ENCODE measurements at regions not wholly inside any gene's neighbourhood (a gene's known extent, or its start where the extent isn't known, plus 50 kb on each side); places are given as distances from the start of the nearest gene placed in this dataset.

DNA sequence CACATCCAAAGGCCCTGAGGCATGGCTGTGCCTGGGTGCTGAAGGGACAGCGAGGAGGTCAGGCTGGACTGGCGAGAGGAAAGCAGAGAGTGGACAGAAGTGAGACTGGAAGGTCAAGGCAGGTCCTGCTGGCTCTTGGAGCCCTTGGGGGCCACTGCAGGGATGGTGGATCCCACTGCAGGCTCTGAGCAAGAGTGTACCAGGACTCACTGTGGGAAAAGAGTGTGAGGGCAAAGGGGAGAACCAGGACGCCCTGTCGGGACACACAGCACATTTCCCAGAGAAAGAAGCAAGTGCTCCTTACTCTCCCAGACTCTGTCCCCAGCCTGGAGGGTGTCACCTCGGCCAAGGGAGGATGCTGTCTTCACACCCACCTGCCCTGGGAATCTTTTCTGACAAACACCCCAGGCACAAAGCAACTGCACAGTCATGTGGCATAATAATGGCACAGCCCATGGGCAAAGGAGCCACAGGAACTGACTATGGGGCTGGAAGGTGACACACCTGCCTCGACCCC is 172.3 kb upstream of the CST7 start:
- no peak for DNase-seq
- no peak overlapping the region for H3K4me3 ChIP-seq (ENCODE audit: low read length)
- H3K27ac ChIP-seq (ENCODE audit: low read length), result no peak overlapping the region
- WGBS (ENCODE audit: insufficient coverage, low lambda C conversion rate), result no CpG with 5 or more reads among the region's 6 CpGs
- no peaks in the 10 kb centered on the region for H3K36me3 ChIP-seq (ENCODE audit: control insufficient read depth, insufficient read depth, low read length)
- peaks cover 3% of the 10 kb centered on the region for H3K27me3 ChIP-seq (ENCODE audit: control insufficient read depth, insufficient read depth, low read length)
- no peaks in the 10 kb centered on the region for H3K4me1 ChIP-seq (ENCODE audit: control insufficient read depth, insufficient read depth, low read length)
- H3K9me3 ChIP-seq (ENCODE audit: control insufficient read depth, low read depth, low read length), result no peaks in the 10 kb centered on the region

DNA sequence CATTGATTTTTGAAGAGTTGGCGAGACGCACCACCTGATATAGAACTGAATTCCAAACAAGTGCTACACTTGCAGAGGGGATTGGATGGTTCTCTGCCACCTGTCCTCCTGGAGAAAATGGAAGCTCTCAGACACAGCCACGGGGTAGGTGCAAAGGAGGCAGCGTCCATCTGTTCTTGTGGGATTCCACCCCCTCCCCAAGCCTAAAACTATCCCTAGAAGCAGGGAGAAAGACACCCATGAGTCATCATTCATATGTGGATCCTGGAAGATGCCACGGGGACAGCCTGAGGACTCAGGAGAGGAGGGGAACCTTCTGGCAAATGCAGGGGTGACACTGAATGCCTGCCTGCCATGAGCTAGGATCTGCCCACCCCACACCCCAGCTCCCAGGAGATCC is 171.3 kb upstream of the CST7 start:
- Histone ChIP-seq H3K27me3 (ENCODE audit: control insufficient read depth, insufficient read depth, low read length) (peaks cover 3% of the 10 kb centered on the region), H3K36me3 (ENCODE audit: control insufficient read depth, insufficient read depth, low read length) (no peaks in the 10 kb centered on the region), H3K4me3 (ENCODE audit: low read length) (no peak overlapping the region), H3K9me3 (ENCODE audit: control insufficient read depth, low read depth, low read length) (no peaks in the 10 kb centered on the region), H3K27ac (ENCODE audit: low read length) (no peak overlapping the region), H3K4me1 (ENCODE audit: control insufficient read depth, insufficient read depth, low read length) (no peaks in the 10 kb centered on the region)
- no CpG with 5 or more reads among the region's 5 CpGs for WGBS (ENCODE audit: insufficient coverage, low lambda C conversion rate)
- no peak for DNase-seq

- H3K4me1 ChIP-seq (ENCODE audit: control insufficient read depth, insufficient read depth, low read length), result no peaks in the 10 kb centered on the region
- WGBS (ENCODE audit: insufficient coverage, low lambda C conversion rate), result no CpG with 5 or more reads among the region's 14 CpGs
- H3K4me3 ChIP-seq (ENCODE audit: low read length), result no peak overlapping the region
- no peaks in the 10 kb centered on the region for H3K36me3 ChIP-seq (ENCODE audit: control insufficient read depth, insufficient read depth, low read length)
- H3K27ac ChIP-seq (ENCODE audit: low read length), result no peak overlapping the region
- H3K27me3 ChIP-seq (ENCODE audit: control insufficient read depth, insufficient read depth, low read length), result peaks cover 3% of the 10 kb centered on the region
- DNase-seq, result no peak
- H3K9me3 ChIP-seq (ENCODE audit: control insufficient read depth, low read depth, low read length), result no peaks in the 10 kb centered on the region
Measured at GRCh38 chr20:24778585-24779031, 170.5 kb upstream of the CST7 start.

GRCh38 chr20:24779131-24779530 is 169.9 kb upstream of the CST7 start:
- no peaks in the 10 kb centered on the region for H3K27me3 ChIP-seq (ENCODE audit: control insufficient read depth, insufficient read depth, low read length)
- H3K9me3 ChIP-seq (ENCODE audit: control insufficient read depth, low read depth, low read length), result no peaks in the 10 kb centered on the region
- WGBS (ENCODE audit: insufficient coverage, low lambda C conversion rate), result no CpG with 5 or more reads among the region's 6 CpGs
- DNase-seq, result no peak
- no peak overlapping the region for H3K4me3 ChIP-seq (ENCODE audit: low read length)
- no peaks in the 10 kb centered on the region for H3K36me3 ChIP-seq (ENCODE audit: control insufficient read depth, insufficient read depth, low read length)
- H3K4me1 ChIP-seq (ENCODE audit: control insufficient read depth, insufficient read depth, low read length), result no peaks in the 10 kb centered on the region
- H3K27ac ChIP-seq (ENCODE audit: low read length), result no peak overlapping the region

- no peak overlapping the region for H3K27ac ChIP-seq (ENCODE audit: low read length)
- H3K27me3 ChIP-seq (ENCODE audit: control insufficient read depth, insufficient read depth, low read length), result no peaks in the 10 kb centered on the region
- H3K4me3 ChIP-seq (ENCODE audit: low read length), result no peak overlapping the region
- H3K9me3 ChIP-seq (ENCODE audit: control insufficient read depth, low read depth, low read length), result no peaks in the 10 kb centered on the region
- no peak for DNase-seq
- no peaks in the 10 kb centered on the region for H3K4me1 ChIP-seq (ENCODE audit: control insufficient read depth, insufficient read depth, low read length)
- H3K36me3 ChIP-seq (ENCODE audit: control insufficient read depth, insufficient read depth, low read length), result no peaks in the 10 kb centered on the region
- WGBS (ENCODE audit: insufficient coverage, low lambda C conversion rate), result no CpG with 5 or more reads among the region's 4 CpGs
Measured at GRCh38 chr20:24779946-24780345, 169.1 kb upstream of the CST7 start.

DNA sequence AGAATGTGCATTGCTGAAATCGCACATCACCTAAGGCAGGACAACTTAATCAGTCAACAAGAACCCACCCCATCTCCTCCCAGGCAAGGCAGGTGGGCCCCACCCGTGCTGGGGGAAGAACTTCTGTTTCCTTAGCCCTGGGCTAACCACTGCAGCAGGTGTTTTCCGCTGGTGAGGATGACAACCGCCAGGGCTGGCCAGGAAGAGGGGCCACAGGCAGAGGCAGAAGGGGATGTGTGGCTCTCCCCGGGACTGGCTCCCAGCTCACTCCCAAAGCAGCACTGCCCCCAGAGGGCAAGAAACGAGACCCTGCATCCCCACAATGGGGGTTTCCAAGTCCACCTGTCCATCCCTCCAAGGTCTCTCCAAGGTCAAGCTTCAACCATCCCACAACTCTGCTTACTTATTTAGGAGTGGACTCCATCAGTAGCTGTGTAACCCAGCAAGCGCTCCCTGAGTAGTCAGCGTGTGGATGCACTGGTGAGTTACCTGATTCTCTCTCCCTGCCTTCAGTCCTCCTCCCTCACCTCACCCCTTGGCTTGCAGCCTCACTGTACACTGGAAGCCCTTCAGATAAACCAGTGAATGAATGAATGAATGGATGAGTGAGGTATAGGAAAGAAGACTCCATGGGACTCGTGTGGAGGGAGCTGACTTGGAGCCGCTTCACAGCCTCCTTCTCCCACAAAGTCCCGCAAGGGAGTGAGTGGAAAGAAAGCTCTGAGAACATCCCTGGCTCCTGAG is 168.2 kb upstream of the CST7 start:
- H3K4me1 ChIP-seq (ENCODE audit: control insufficient read depth, insufficient read depth, low read length), result no peaks in the 10 kb centered on the region
- no peak for DNase-seq
- no CpG with 5 or more reads among the region's 11 CpGs for WGBS (ENCODE audit: insufficient coverage, low lambda C conversion rate)

GRCh38 chr20:24781418-24781980 is 167.6 kb upstream of the CST7 start:
- no CpG with 5 or more reads among the region's 8 CpGs for WGBS (ENCODE audit: insufficient coverage, low lambda C conversion rate)
- Histone ChIP-seq H3K36me3 (ENCODE audit: control insufficient read depth, insufficient read depth, low read length) (no peaks in the 10 kb centered on the region), H3K4me3 (ENCODE audit: low read length) (no peak overlapping the region), H3K4me1 (ENCODE audit: control insufficient read depth, insufficient read depth, low read length) (no peaks in the 10 kb centered on the region), H3K27ac (ENCODE audit: low read length) (no peak overlapping the region), H3K9me3 (ENCODE audit: control insufficient read depth, low read depth, low read length) (no peaks in the 10 kb centered on the region), H3K27me3 (ENCODE audit: control insufficient read depth, insufficient read depth, low read length) (no peaks in the 10 kb centered on the region)
- peak in 1 of 2 donors; percentile 35 for DNase-seq

More for the DNA sequence above, 168.2 kb upstream of the CST7 start:
- no peak overlapping the region for H3K27ac ChIP-seq (ENCODE audit: low read length)
- no peaks in the 10 kb centered on the region for H3K9me3 ChIP-seq (ENCODE audit: control insufficient read depth, low read depth, low read length)
- H3K4me3 ChIP-seq (ENCODE audit: low read length), result no peak overlapping the region
- H3K36me3 ChIP-seq (ENCODE audit: control insufficient read depth, insufficient read depth, low read length), result no peaks in the 10 kb centered on the region
- no peaks in the 10 kb centered on the region for H3K27me3 ChIP-seq (ENCODE audit: control insufficient read depth, insufficient read depth, low read length)

DNA sequence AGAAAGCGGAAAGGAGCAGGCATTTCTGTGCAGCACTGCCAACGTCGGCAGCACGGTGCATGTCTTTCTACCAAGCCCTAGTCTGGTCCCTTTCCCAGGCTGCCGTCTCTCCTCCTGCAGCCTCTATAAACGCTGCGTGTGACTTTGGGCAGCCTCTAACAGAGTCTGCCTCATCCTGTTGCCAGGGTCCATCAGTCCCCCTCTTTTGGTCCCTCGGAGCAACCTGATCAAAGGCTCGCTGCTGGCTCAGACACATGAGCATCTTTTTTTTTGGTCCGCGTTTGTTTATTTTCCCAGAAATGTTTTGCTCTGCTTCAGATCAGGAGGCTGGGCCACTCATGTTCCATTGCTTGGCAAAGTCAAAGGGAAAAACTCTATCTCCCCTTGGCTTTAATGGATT is 166.8 kb upstream of the CST7 start:
- H3K4me1 ChIP-seq (ENCODE audit: control insufficient read depth, insufficient read depth, low read length), result no peaks in the 10 kb centered on the region
- 80% methylated on average over 2 of the region's 11 CpGs for WGBS (ENCODE audit: insufficient coverage, low lambda C conversion rate)
- H3K36me3 ChIP-seq (ENCODE audit: control insufficient read depth, insufficient read depth, low read length), result no peaks in the 10 kb centered on the region
- no peaks in the 10 kb centered on the region for H3K27me3 ChIP-seq (ENCODE audit: control insufficient read depth, insufficient read depth, low read length)
- no peaks in the 10 kb centered on the region for H3K9me3 ChIP-seq (ENCODE audit: control insufficient read depth, low read depth, low read length)
- H3K4me3 ChIP-seq (ENCODE audit: low read length), result no peak overlapping the region
- DNase-seq, result no peak
- no peak overlapping the region for H3K27ac ChIP-seq (ENCODE audit: low read length)

DNA sequence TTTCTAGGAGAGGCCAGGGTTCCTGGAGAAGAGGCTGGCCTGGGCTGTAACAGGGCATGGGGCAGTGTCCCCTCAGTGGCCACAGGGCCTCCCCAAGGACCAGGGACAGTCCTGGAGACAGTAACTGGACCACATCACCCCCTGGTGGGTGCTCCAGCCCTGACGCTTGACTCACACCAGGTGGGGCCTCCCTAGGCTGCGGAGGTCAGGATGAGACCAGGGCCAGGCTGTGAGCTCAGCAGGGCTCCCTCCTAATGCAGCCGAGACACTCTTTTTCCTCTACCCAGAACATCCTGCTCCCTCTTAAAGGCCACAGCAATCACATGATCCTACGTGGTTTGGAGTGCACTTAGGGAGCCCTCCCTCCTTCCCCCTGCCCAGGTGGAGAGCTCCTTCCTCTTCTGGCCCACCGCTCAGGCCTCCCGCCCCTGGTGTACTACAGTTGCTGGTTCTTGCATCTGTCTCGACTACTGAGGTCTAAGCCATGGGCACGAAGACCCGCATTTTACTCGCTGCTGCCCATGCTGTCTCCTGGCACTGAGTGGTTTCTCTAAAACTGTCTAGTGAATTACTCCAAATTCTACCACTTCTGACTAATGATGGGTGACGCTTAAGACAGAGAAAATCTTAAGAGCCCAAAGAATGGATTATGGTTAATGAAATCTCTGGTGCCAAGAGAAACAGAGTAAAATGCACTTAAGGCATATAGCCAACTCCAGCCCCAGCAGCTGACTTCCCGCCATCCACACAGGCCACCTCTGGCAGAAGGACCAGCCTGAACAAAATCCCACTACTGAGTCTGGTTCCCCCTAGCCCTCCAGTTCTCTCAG is 166.1 kb upstream of the CST7 start:
- no peak for DNase-seq
- no peak overlapping the region for H3K27ac ChIP-seq (ENCODE audit: low read length)
- no peaks in the 10 kb centered on the region for H3K9me3 ChIP-seq (ENCODE audit: control insufficient read depth, low read depth, low read length)
- H3K27me3 ChIP-seq (ENCODE audit: control insufficient read depth, insufficient read depth, low read length), result no peaks in the 10 kb centered on the region
- no peaks in the 10 kb centered on the region for H3K4me1 ChIP-seq (ENCODE audit: control insufficient read depth, insufficient read depth, low read length)
- WGBS (ENCODE audit: insufficient coverage, low lambda C conversion rate), result no CpG with 5 or more reads among the region's 12 CpGs
- no peaks in the 10 kb centered on the region for H3K36me3 ChIP-seq (ENCODE audit: control insufficient read depth, insufficient read depth, low read length)
- no peak overlapping the region for H3K4me3 ChIP-seq (ENCODE audit: low read length)

GRCh38 chr20:24783631-24784492 is 165.2 kb upstream of the CST7 start:
- H3K27me3 ChIP-seq (ENCODE audit: control insufficient read depth, insufficient read depth, low read length), result no peaks in the 10 kb centered on the region
- no peak overlapping the region for H3K27ac ChIP-seq (ENCODE audit: low read length)
- WGBS (ENCODE audit: insufficient coverage, low lambda C conversion rate), result no CpG with 5 or more reads among the region's 9 CpGs
- H3K9me3 ChIP-seq (ENCODE audit: control insufficient read depth, low read depth, low read length), result no peaks in the 10 kb centered on the region
- no peak for DNase-seq
- H3K36me3 ChIP-seq (ENCODE audit: control insufficient read depth, insufficient read depth, low read length), result no peaks in the 10 kb centered on the region
- no peaks in the 10 kb centered on the region for H3K4me1 ChIP-seq (ENCODE audit: control insufficient read depth, insufficient read depth, low read length)
- no peak overlapping the region for H3K4me3 ChIP-seq (ENCODE audit: low read length)
